ENCODE measurements at regions not wholly inside any gene's neighbourhood (a gene's known extent, or its start where the extent isn't known, plus 50 kb on each side); places are given as distances from the start of the nearest gene placed in this dataset.

GRCh38 chr3:59407425-59407824, 357.6 kb upstream of the CFAP20DC start:
- TF ChIP-seq PHF8 (IDR thresholded peaks at IDR 0.05; ENCODE audit: borderline replicate concordance, low read depth) = no peak
- TF ChIP-seq CTCF (IDR thresholded peaks at IDR 0.05) = no peak
- no peak for TF ChIP-seq EP300 (IDR thresholded peaks at IDR 0.05)
- no peak for TF ChIP-seq MAFK (IDR thresholded peaks at IDR 0.05; ENCODE audit: partially characterized antibody)
- TF ChIP-seq USF2 (IDR thresholded peaks at IDR 0.05) = no peak
- TF ChIP-seq POLR2A (IDR thresholded peaks at IDR 0.05; ENCODE audit: low read length) = no peak
- TF ChIP-seq FOXS1 (CRISPR knock-in tag; IDR thresholded peaks at IDR 0.05) = no peak
- TF ChIP-seq KDM1A (IDR thresholded peaks at IDR 0.05; ENCODE audit: low read depth) = no peak
- no peak for TF ChIP-seq SMC3 (IDR thresholded peaks at IDR 0.05)
